ENCODE measurements at regions not wholly inside any gene's neighbourhood (a gene's known extent, or its start where the extent isn't known, plus 50 kb on each side); places are given as distances from the start of the nearest gene placed in this dataset.
"Not testable (repeated sequence)": the region's sequence is repeated elsewhere in the genome, so short reads cannot be mapped to it uniquely, and the experiment has no call there.

DNA sequence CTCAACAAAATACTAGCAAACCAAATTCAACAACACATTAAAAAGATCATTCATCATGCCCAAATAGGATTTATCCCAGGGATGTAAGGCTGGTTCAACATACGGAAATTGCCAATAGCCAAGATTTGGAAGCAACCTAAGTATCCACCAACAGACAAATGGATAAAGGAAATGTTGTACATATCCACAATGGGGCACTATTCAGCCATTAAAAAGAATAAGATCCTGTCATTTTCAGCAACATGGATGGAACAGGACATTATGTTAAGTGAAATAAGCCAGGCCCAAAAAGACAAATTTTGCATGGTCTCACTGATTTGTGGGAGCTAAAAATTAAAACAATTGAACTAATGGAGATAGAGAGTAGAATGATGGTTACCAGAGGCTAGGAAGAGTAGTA, 82.0 kb upstream of the FAM241A start:
- DNase-seq = no peak

DNA sequence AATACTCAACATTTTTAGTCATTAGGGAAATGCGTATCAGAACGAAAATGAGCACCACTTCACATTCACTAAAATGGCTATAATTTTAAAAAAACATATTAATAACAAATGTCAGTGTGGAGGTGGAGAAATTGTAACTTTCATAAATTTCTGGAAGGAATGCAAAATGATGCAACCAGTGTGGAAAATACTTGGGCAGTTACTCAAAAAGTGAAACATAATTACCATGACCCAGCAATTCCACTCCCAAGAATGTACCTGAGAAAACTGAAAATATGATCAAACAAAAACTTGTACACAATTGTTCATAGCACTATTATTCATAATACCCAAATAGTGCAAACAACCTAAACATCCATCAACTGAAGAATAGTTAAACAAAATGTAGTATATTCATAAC, 76.1 kb upstream of the FAM241A start:
- no peak for DNase-seq

DNA sequence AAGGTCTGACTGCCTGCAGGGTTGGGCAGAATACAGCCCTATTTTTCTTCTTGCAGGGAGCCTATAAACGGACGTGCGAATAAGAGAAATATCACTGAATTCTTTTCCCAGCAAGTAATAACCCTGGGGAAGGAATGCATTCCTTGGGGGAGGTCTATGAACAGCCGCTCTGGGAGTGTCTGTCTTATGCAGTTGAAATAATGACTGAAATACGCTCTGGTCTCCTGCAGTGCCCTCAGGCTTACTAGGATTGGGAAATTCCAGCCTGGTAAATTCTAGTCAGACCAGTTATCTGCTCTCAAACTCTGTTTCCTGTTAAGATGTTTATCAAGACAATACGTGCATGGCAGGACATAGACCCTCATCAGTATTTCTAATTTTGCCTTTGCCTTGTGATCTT, 72.1 kb upstream of the FAM241A start:
- no peak for DNase-seq

DNA sequence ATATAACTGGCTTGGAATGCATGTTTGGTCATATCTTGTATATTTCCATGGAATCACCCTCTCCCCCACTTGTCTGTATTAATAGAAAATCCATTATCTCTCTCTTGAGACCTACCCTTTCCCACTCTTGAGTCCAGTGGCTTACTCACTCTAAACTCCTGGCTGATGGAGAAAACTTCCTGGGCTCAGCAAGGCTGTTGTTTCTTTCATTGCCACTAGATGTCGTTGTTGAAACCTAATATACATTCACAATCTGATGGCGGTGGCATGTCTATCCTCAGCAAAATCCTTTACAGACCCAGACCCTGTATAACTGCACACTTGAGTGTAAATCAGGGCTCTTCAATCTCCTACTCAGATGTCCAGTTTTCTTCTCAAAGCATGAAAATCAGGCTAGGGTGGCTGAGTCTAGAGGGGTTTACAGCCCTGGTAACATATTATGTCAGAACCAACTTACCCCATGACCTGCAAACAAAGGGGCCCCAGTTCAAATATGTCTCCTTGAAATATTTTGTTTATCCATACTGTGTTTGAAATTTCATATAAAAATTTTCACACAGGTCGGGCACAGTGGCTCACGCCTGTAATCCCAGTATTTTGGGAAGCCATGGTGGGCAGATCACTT, 70.0 kb upstream of the FAM241A start:
- DNase-seq = peak; percentile 58

DNA sequence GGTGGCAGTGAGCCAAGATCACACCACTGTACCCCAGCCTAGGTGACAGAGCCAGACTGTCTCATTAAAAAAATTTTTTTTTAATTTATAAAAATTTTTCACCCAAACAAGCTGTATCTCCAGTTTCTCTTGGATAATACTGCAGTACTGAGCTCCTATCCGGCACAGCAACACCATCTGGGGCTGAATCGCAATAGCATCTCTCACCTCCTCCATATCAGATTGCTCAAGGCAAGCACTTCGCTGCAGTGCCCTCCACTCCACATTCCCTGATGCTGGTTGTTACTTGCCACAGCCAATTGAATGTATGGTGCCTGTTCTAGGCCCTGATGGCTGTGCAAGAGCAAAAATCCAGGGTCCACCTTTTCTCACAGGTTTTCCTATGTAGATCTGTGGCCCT, 69.3 kb upstream of the FAM241A start:
- DNase-seq = no peak

DNA sequence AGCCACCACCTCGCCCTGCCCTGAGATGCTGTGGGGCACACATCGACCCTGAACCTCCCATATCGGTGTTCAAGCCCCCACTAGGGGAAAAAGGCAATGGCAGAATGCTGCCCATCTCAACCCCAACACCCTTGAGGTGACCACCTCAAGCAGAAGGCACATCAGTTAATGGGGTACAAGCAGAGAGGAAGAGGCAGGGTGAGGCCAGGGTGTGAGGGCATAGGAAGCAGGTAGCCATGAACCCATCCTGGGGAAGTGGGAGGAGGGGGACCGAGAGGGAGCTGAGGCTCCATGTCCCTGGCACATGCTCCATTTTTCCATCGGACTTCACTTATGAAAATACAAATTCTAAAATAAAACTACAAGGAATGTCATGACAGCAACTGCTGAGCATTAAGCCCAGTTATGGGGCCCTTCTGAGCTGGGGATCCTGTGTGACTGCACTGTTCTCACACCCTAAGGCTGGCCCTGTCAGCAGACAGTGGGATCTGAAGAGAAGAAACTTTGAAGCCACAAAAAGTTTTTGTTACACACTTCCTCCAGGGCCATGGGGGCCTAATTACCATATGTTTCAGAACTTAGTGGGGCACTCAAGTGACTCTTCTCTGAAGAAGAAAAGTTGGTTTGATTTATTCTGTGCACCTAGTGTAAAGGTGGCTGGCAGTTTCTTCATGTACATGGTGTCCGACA, 68.2 kb upstream of the FAM241A start:
- no peak for DNase-seq

DNA sequence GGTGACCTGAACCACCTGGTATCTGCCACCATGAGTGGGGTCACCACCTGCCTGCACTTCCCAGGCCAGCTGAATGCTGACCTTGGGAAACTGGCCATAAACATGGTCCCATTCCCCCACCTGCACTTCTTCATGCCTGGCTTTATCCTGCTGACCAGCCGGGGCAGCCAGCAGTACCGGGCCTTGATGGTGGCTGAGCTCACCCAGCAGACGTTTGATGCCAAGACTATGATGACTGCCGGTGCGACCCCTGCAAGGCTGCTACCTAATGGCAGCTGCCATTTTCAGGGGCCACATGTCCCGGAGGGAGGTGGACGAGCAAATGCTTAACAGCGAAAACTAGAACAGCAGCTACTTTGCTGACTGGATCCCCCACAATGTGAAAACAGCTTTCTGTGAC, 67.5 kb upstream of the FAM241A start:
- DNase-seq = no peak

DNA sequence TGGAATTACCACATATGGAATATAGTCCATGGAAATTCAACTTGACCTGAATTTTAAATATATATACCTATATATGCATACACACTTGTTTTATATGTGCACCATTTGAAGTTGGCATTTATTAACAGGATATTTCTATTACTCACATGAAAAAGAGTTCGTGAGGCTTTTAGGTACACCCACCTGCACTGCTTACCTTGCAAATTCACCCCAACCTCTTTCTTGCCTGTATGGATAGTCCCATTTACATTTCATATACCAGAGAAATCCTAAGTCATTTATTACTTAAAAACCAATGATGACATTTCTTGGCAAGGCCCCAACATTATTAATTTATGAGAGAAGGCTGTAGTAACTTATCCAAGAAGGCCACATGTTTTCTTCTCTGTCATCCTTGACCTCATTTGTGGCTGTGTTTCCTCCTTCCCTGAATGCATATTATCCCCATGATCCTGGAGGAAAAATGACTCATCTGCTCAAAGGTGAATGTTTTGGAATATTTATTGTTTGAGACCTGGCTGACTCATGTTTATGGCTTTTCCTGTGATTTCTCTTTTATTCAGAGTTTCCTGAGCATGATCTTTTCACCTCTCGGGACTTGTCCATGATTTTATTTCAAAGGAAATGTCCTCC, 62.2 kb upstream of the FAM241A start:
- DNase-seq = no peak

DNA sequence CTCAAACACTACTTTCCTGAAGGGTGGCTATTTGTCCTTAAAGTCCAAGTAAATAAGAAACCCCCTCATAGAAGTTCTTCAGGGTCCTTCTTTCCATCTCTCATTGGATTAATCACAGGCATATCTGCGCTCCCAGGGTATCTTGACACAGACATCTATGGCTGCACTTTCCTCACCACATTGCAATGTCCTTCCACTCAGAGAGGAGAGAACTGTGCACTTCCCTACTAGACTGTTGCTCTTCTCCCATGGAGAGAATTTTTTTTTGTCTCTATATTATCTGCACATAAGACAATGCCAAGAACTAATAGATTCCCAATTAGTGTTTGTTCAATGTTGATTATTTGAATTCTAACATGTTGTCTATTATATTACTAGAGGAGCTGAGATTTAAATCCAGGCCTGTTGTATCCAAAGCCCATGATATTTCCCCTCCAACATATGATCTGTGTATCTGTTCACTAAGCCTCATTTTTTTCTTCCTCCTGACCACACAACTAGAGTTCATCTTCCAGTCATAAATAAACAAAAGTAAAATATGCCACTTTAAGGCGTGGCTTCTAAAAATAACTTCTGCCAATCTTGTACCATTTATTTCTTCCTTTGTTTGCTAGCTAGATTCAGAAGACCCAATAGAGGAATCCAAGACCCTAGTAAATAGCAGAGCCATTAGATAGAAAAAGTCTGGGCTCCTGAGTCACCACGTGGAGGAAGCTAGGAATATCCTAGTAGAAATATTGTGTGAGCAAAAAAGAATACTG, 61.5 kb upstream of the FAM241A start:
- no peak for DNase-seq

DNA sequence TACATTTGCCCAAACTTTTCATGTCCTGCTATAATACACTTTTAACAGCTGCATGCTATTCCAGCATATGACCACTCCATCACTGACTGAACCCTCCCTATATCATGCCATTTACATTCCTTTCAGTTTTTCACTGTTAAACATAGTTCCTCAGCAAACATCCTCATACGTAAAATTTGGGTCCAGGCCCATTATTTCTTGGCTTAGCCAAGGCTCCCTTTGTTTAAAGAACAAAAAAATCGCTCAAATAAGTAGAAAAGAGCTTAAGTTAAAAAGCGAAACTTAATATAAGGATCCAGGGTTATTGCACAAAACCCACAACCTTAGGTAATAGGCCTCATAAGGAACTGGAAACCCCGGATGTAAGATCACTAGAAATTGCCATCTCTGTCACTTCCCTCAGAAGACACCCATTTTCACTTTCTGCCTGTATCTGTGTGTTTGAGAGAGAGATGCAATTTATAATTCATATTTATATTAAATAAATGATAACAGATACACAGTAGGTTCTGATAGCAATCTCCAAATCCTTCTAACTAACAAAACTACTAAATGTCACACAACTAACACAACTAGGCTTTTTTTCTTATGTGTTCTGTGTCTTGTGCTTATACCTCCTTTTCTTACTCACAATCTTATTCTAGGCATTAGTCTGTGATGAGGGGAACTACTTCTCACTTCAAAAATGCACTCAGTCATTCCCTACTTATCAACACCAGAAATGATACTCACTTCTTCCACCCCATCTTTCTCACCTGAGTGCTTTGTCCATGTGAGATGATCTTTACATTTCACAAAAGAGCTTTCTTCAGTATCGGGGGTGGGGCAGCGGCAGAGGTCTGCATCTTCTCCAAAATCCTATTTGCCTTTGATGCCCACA, 59.9 kb upstream of the FAM241A start:
- DNase-seq = peak; percentile 18

DNA sequence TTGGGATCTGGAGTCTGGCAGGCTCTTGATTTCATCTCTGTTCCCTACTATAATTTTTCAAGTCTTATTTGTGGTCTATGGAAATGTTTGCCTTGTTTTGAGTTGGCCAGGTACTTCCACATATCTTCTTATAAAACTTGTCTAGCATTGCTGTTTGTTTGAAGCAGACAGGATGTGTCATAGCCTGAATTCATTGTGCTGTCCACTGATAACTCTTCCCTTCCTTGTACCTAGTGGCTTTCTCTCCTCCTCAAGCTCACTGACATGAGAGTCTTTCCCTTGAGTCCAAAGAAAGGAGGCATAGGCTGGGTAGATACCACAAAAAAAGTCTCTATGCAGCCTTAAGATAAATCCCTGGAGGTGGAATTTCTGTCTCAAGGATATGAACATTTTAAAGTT, 59.2 kb upstream of the FAM241A start:
- DNase-seq = no peak

DNA sequence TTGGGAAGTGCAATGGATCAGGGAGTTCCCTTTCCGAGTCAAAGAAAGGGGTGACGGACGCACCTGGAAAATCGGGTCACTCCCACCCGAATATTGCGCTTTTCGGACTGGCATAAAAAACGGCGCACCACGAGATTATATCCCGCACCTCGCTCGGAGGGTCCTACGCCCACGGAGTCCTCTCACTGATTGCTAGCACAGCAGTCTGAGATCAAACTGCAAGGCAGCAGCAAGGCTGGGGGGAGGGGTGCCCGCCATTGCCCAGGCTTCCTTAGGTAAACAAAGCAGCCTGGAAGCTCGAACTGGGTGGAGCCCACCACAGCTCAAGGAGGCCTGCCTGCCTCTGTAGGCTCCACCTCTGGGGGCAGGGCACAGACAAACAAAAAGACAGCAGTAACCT, 58.6 kb upstream of the FAM241A start:
- DNase-seq = not testable (repeated sequence)

DNA sequence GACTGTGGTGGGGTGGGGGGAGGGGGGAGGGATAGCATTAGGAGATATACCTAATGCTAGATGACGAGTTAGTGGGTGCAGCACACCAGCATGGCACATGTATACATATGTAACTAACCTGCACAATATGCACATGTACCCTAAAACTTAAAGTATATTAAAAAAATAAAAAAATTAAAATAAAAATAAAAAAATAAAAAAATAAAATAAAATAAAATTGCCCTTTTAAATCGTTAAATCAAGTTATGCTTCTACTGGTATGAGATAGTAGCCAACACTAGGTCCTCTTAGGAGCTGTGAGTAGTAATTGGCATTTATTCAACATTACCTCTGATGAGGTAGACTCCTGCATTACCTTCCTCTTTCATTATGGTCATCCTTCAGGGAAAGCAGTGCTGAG, 52.9 kb upstream of the FAM241A start:
- DNase-seq = not testable (repeated sequence)

DNA sequence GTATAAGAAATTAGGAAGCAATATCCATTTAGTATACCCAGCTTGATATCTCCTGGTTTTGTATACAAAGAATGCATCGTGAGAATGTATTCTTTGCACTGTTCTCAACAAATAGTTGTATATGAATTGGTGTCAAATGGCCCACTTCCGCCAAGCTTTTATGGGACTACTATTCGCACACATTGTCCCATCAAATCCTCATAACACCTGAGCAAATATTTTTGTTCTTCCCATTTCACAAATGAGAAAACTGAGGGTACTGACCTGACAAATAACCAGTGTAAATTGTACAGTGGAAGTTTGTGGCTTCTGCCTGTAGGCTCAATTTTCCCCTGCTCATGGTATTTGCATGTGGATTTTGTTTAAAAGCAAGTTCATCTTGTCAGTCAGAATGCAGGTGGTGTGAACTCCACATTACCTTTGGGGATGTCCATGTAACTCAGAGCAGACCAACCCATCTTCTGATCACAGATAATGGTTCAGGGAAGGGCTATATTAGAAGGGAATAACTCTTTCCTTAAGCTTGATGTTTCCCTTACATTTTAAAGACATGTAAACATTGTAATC, 51.5 kb upstream of the FAM241A start:
- DNase-seq = no peak

DNA sequence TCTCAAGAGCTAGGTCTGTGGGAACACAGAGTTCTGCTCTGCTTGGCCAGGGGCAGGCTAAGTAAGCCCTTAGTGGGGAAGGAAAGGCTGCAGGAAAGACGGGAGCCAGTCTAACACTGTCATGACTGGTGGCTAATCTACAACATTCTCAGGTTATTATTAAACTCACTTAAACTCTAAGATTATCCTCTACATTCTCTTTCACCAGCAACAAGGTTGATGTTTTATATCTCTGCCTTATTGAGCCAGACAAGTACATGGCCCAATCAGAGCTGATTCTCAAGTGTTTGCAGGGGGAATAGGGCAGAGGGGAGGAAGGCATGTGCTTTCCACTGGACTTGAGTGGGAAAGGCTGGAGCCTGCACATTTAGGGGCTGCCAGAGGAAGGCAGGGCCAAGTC, 50.9 kb upstream of the FAM241A start:
- DNase-seq = no peak
